GM20431 (cell line): ENCODE measurements at regions not wholly inside any gene's neighbourhood (a gene's known extent, or its start where the extent isn't known, plus 50 kb on each side); places are given as distances from the start of the nearest gene placed in this dataset.
"Not testable (repeated sequence)": the region's sequence is repeated elsewhere in the genome, so short reads cannot be mapped to it uniquely, and the experiment has no call there.

ENCODE experiments used
- in situ Hi-C: fragments of 300-500 bp; cut with MseI, MboI; formaldehyde crosslinking; loops from one replicate; pipeline ENCODE4 v1.15.0; 2020; ENCODE audit warnings: low sequenced_read_pairs; ENCODE audit not compliant: unreplicated experiment

DNA sequence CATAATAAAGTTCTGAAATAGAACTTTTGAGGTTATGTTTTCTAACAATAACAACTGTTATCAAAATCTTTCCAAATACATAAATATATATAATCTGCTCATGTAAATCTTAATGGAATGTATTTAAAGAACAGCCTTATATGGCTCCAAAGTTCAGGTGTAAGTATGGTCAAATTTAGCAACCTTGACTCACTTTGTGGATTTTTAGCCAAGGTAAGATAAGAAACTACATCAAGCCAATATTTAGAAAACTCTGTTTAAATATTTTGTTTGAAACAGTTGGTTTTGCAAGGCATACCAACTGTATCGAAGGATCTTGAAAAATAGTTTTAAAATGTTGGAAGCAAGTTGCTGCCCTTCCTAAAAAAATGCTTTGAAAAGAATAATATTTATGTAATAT, 228.9 kb upstream of the SEMA3D start:
- in situ Hi-C loops, result no loop called here

DNA sequence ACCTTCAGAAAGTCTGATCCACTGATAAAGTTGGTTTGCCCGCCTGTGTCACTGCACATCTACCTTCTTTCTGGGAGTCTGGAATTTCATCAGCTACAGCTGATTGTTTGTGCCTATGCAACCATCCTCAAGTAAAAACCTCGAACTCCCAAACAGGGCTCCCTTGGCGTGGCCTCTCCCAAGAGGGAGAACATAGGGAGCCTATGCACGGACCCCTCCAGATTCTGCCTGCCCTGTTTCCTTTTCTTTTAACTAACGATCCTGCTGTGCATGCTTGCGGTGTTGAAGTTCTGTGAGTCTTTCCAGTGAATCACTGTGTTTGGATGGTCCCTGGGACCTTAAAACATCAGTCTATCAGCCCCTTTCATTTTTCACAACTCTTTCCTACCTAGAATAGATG, 226.9 kb upstream of the SEMA3D start:
- in situ Hi-C loops, result no loop called here

DNA sequence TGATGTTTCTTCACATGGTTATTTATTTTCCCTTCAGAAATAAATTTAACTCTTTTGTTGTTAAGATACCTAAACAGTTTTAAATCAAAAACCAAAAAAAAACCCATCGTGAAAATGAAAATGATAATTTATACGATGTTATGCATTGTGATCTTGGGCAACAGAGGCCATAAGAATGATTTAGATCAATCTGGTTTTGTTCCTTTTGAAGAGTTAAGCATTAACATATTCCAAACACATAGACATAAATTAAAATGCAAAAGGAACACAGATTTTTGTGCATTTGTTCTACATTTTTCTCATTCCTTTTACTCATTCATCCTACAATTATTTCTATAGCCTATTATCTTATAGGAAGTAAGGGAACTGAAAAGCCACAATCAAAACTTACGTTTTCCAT, 226.1 kb upstream of the SEMA3D start:
- in situ Hi-C loops, result no loop called here

DNA sequence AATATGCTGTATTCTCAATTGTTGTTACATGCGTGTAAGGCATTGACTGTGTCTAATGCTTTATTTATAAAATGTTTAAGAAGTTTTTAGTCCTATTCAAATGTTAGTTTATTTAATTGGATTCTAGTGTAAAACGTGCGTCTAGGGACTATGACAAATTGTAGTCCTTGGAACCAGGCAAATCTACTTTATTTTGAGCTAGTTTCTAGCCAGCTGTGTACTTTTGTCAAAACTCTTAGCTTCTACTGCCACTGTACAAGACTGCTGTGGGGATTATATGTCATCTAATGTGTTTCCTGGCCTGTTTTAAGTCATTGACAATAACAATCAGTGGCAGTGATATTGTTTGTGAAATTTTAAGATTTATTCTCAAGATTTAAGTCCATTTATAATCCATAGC, 220.5 kb upstream of the SEMA3D start:
- in situ Hi-C loops, result no loop called here

DNA sequence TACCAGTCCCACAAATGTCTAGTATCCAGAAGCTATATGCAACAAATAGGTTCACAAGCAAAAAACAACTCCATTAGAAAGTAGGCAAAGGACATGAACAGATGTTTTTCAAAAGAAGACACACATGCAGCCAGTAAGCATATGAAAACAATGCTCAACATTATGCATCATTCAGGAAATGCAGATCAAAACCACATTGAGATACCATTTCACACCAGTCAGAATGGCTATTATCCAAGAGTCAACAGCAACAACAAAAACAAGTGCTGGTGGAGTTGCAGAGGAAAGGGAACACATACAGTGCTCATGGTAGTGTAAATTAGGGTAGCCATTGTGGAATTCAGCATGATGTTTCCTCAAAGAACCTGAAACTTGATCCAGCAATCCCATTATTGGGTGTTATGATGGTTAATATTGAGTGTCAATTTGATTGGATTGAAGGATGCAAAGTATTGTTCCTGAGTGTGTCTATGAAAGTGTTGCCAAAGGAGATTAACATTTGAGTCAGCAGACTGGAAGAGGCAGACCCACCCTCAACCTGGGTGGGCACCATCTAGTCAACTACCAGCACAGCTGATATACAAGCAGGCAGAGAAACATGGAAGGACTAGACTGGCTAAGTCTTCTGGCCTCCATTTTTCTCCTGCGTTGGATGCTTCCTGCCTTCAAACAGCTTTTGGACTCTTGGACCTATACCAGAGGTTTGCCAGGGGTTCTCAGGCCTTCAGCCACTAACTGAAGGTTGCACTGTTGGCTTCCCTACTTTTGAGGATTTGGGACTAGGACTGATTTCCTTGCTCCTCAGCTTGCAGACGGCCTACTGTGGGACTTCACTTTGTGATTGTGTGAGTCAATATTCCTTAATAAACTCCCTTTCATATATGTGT, 218.4 kb upstream of the SEMA3D start:
- in situ Hi-C loops, result no loop called here

DNA sequence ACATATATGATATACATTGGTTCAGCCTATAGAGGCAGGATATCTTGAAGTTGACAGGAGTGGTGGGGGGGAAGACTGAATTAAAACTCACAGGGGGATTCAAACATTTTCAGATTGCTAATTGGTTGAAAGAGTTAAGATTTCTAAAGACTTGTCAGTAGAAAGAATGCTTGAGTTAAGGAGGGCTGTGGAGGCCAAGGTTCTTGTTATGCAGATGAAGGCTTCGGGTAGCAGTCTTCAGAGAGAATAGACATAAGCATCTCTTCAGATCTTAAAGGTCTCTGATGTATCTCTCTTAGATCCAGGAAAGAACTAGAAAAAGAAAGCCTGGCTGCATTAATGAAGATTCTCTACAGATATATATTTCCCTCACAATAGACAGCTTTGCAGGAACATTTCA, 209.8 kb upstream of the SEMA3D start:
- in situ Hi-C loops, result no loop called here

DNA sequence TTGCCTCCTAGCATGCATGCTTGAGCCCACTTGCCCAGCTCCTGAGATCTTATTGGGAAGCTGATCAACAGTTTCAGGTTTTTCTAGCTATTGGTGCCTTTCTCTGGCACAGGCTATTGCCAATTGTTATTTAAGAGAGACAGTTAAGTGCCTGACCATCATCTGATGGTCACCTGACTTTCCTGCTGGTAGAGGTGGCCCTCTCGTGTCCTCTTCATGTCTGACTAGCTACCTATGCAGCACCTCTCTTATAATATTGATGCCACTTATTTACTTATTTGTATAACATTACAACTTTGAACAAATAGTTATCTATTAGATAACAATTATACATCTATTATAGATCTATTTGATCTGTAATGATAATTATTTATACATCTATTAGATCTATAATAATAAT, 205.9 kb upstream of the SEMA3D start:
- in situ Hi-C loops, result no loop called here

DNA sequence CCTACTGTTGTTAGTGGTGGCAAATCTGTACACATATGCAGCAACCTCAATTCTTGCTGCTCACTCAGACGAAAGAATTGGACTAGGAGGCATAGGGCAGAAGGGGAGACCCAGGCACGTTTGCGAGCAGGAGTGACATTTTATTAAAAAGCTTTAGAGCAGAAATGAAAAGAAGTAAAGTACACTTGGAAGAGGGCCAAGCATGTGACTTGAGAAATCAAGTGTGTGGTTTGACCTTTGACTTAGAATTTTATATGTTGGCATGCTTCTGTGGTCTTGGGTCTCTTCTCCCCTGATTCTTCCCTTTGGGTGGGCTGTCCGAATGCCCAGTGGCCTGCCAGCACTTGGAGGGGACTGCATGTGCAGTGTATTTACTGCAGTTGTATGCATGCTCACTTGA, 205.5 kb upstream of the SEMA3D start:
- in situ Hi-C loops, result no loop called here

DNA sequence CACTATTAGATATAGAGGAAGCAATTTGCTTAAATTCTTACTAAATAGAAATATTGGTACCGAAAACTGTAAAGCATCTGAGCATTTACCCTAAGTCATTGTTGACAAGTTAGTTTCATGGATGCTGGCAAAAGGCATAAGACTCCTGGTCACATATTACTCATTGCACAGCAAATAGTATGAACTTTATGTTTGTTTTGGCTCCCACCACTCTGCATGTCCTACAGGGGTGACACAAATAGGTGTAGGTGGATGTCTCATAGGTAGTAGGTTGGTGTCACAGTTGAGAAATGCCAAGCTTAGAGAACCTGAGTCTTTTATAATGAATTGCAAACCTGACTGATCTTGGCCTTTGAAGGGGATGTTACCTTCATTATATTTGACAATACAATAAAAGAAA, 199.6 kb upstream of the SEMA3D start:
- in situ Hi-C loops, result no loop called here

DNA sequence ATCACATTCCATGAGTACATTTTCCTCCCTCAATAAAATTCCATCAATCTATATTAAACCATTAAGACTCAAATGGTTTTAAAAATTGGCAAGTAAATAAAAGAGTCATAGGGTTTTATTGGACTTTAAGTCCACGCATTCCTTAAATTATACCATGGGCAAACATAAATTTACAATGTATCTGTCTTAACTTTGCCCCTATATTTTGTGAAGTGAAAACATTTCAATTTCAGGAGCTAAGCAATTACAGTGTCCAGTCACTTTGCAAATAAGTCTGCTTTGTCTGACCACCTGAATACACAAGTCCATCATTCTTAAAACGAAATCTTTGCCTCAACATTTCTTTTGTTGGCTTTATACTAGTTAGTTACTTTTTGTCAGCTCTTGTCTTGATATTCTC, 197.5 kb upstream of the SEMA3D start:
- in situ Hi-C loops, result no loop called here

DNA sequence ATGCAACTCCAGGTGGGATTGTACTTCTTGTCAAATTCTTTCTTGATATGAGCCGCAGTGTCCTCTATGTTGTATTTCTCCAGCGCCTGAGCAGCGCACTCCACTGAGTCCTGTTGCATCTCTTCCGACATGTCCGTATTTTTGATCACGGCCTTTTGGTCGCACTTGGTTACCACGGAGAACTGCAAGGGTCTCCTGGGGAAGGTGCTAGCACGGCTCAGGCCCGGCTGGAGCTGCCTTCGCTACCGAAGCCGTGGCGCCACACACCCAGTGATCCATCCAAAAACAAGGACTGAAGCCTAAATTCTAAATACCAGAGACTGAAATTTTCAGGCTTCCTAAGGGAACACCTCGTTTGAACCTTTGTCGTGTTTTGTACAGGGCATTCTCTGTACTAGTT, 194.4 kb upstream of the SEMA3D start:
- in situ Hi-C loops, result no loop called here

DNA sequence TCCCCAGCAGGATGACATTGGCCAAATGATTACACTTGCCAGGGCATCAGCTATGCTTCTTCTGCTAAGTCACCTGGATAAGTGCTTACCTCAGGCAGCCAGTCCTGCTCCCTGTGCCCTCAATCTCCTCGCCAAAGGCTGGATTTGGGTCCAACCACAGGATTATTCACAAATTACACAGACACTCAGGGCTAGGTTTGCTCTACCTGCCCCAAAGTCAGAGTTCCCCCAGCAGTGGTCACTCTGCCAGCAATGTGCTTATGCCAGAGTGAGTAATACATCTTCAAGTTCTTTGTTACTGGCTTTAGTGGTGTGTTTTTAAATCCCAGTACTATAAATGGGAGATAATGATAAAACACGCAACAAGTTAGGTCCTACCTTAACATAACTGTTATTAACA, 189.7 kb upstream of the SEMA3D start:
- in situ Hi-C loops, result no loop called here

DNA sequence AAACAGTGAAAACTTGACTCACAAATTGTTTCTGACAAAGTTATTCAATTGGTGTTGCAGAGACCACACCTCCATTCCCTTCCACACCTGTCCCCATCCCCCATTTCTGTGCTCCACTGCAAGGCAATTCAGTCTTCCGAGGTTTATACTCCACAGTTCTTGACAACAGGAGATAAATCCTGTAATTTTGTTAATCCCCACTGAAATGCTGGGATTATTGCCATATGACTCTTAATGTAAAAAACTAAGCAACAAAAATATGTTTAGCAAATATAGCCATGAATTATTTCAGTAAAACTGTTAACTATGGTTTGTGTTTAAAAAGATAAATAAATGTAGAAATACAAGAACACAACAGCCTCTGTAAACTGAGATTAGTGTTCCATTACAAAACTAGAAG, 170.1 kb upstream of the SEMA3D start:
- in situ Hi-C loops, result no loop called here

DNA sequence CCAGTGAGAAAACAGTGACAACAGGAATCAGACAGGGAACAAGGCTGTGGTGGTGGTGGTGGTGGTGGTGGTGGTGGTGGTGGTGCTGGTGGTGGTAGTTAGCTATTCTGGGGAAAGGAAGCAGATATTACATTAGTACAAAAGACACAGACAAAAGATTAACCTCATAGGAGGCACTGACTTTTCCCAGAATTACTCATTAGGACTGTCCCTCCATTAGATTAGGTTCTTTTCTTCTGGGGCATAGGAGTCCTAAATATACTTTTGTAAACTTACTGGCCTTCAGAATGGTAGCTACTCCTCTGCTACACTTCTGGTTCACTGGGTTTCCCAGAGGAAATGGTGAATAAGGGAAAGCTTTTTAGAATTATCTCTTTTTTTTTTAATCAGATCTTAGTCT, 156.6 kb upstream of the SEMA3D start:
- in situ Hi-C loops, result no loop called here

DNA sequence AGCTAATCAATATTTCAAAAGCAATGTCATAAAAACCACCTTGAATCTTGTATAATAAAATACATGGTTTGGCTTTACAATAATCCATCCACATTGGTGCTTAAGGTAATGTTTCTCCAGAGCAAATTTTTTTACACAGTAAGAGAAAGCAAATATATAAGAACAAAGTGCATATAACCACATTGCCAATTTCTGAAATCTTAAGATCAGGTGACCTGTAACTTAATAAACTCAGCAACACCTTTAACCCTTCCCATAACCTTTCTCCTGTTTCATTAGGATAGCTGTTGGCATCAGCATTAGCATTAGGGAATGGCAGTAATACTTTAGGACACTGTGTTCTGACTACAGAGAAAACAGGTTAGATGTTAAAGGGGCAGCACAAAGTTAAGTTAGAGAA, 155.9 kb upstream of the SEMA3D start:
- in situ Hi-C loops, result no loop called here

DNA sequence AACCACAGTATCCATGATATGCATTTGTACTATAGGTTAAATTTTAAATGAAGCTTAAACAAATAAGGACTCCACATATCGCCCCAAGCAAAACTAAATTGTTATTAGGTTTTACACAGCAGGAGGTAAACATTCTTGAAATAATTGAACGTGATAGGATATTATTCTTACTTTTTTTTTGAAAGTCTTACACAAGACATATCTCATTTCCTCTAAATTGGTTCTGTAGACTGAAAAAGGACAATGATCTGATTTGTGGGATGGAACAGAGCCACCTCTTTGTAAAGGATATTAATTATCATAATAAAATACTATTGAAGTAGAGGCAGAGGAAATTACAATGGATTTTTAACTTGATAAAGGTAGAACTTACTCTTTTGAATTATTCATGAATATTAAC, 155.1 kb upstream of the SEMA3D start:
- in situ Hi-C loops, result no loop called here

DNA sequence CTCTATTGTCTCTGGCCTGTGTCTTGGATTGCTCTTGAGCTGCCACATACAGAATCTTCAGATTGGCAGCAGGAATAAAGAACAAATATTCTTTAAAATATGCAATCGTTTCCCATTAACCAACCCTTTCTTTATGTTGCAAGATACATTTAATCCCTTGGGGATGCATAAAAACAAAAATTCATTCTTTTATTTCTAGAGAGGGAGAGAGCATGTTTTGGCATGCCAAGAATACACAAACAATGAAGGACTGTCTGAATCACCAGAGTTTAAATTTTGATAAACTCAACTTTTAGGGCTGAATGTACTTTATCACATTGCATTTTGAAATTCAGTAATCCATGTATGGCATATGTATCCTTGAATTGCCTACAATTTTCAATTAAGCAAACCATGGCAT, 154.3 kb upstream of the SEMA3D start:
- in situ Hi-C loops, result no loop called here

DNA sequence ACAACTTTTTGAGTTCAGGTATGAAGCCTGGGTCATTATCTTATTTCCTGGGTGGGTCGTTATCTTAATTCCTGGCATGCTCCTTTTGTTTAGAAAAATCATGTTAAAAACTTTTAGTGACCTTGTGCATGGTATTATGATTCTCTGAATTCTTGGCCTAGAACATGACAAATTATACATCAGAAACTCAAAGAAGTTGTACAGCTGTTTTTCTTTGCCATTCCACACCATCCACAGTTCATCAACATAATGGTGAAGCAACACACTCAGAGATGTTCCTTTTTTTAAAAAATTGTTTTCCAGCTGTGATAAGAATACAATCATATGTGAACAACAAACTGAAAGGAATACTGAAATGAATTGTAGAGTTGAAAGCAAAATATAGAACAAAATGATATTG, 149.2 kb upstream of the SEMA3D start:
- in situ Hi-C loops, result no loop called here

DNA sequence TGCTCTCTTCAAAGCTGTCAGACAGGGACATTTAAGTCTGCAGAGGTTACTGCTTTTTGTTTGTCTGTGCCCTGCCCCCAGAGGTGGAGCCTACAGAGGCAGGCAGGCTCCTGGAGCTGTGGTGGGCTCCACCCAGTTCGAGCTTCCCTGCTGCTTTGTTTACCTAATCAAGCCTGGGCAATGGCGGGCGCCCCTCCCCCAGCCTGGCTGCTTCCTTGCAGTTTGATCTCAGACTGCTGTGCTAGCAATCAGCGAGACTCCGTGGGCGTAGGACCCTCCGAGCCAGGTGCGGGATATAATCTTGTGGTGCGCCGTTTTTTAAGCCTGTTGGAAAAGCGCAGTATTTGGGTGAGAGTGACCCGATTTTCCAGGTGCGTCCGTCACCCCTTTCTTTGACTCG, 148.3 kb upstream of the SEMA3D start:
- in situ Hi-C loops, result not testable (repeated sequence)

DNA sequence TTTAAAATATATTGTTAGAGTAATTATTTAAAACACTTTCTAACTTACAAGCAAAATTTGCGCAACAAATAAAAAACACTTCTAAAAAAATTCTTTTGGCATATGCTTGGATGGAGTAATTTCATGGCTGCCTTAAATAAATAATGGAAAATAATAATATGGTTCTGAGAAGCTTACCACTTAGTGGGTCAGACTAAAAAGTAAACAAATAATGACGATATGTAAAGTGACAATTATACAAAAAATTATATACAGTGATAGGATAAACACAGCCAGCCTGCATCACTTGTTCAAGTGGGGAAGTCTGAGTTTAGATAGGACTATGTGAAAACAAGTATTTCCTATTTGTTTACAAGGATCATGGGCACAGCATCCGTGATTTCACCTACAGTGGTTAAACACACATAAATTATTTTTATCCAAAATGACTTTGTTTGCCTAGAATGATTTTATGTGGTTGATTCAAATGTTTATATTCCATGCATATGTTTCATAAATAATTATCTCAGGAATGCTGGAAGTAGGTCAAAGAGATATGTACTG, 141.7 kb upstream of the SEMA3D start:
- in situ Hi-C loops, result no loop called here

DNA sequence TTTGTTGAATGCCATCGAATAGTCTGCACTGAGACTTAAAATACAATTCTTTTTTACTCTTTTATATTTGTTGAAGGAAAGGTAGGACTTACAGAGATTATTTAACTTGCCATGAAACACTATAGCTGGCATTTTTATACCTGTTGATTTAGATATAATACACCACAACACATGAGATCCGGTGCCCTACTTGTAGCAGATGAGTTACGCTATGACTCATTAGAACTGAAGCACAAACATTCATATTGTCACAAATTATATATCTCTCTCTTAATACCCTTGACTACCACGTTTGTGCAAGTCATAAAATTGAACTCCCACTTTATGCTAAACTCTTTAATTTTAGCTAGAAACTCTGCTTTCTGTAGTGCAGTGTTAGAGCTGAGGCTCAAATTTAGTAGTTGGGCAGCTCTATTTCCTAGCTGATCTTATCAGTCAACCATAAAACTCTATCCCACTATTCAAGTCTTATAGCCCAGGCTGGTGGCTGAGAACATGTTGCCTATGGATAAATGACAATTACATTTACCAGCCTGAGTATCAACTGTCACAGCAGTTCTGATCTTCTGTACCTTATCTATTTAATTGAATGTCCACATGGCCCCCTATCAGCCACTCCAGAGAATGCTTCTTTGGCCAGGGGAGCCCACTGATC, 137.4 kb upstream of the SEMA3D start:
- in situ Hi-C loops, result no loop called here

DNA sequence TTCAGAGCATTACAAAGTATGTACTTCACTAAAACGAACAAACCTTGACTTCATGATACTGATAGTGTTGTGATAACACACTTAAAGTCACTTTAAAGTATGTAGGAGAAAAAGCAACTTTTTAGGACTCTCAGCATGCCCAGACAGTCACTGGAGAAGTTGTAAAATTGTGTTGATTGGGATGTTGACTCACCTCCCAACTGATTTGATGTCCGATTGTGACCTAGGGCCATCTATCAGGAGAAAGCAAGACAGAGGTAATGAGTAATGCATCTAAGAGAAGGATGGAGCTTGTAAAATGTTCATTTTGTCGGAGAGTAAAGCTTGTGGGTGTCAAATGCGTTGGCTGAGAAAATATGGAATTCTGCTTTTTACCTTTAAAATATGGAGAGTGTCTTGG, 135.4 kb upstream of the SEMA3D start:
- in situ Hi-C loops, result no loop called here
